Neural cell (in vitro differentiated cells): ENCODE measurements at regions not wholly inside any gene's neighbourhood (a gene's known extent, or its start where the extent isn't known, plus 50 kb on each side); places are given as distances from the start of the nearest gene placed in this dataset.

Source experiments
- H2AFZ ChIP-seq: fragments of 200-600, 300-800 bp; sonication (generic), shearing (Covaris generic); 2 replicates; pipeline ENCODE4 v1.6.0; 2014; ENCODE audit warnings: low read depth, mild to moderate bottlenecking, antibody characterized with exemption, low read length, moderate library complexity
- H3F3A ChIP-seq: fragments of 200-600 bp; shearing (Covaris generic); 2 replicates; pipeline ENCODE4 v1.6.1; 2016; ENCODE audit warnings: mild to moderate bottlenecking, moderate library complexity, mixed read lengths, antibody characterized with exemption, low read length; ENCODE audit not compliant: insufficient read depth, poor library complexity, severe bottlenecking
- H3K27ac ChIP-seq: fragments of 200-600, 300-800 bp; sonication (generic), shearing (Covaris generic); 2 replicates; pipeline ENCODE4 v1.5.1; 2014; ENCODE audit warnings: mild to moderate bottlenecking, low read length, moderate library complexity
- H3K27me3 ChIP-seq: fragments of 300-800, 200-600 bp; sonication (generic), shearing (Covaris generic); 2 replicates; pipeline ENCODE4 v1.6.0; 2014; ENCODE audit warnings: mild to moderate bottlenecking, low read depth, low read length, moderate library complexity; ENCODE audit not compliant: insufficient read depth
- H3K36me3 ChIP-seq: fragments of 300-800, 200-600 bp; sonication (generic), shearing (Covaris generic); 2 replicates; pipeline ENCODE4 v1.5.1; 2014; ENCODE audit warnings: mild to moderate bottlenecking, antibody characterized with exemption, low read length, moderate library complexity; ENCODE audit not compliant: insufficient read depth
- H3K4me2 ChIP-seq: fragments of 300-800, 200-600 bp; sonication (generic), shearing (Covaris generic); 2 replicates; pipeline ENCODE4 v1.6.0; 2014; ENCODE audit warnings: mild to moderate bottlenecking, low read length
- H3K4me3 ChIP-seq: fragments of 300-800, 200-600 bp; sonication (generic), shearing (Covaris generic); 2 replicates; pipeline ENCODE4 v1.5.1; 2014; ENCODE audit warnings: mild to moderate bottlenecking, low read length, moderate library complexity
- H3K79me2 ChIP-seq: fragments of 200-600 bp; shearing (Covaris generic); replicated peaks from 2 replicates; pipeline ENCODE4 v1.6.0; 2014; ENCODE audit warnings: mild to moderate bottlenecking, low read length, moderate library complexity; ENCODE audit not compliant: insufficient read depth
- H3K9ac ChIP-seq: fragments of 300-800, 200-600 bp; sonication (generic), shearing (Covaris generic); 2 replicates; pipeline ENCODE4 v1.6.1; 2016; ENCODE audit warnings: mild to moderate bottlenecking, low read length, mixed read lengths
- H3K9me2 ChIP-seq: fragments of 200-600 bp; shearing (Covaris generic); 2 replicates; pipeline ENCODE4 v1.6.1; 2016; ENCODE audit warnings: mild to moderate bottlenecking, low read length, mixed read lengths; ENCODE audit not compliant: insufficient read depth
- H3K9me3 ChIP-seq: fragments of 200-600, 300-800 bp; sonication (generic), shearing (Covaris generic); 2 replicates; pipeline ENCODE4 v1.6.1; 2016; ENCODE audit warnings: mild to moderate bottlenecking, mixed run types, low read length, moderate library complexity, mixed read lengths
- H4K20me1 ChIP-seq: fragments of 200-600 bp; shearing (Covaris generic); 2 replicates; pipeline ENCODE4 v1.6.1; 2016; ENCODE audit warnings: mild to moderate bottlenecking, mixed run types; ENCODE audit not compliant: insufficient read depth
- CTCF ChIP-seq: fragments of 450-650 bp; IDR thresholded peaks from 2 replicates; pipeline ENCODE4 v1.5.1; 2014; ENCODE audit warnings: antibody characterized with exemption, mild to moderate bottlenecking, moderate library complexity; ENCODE audit not compliant: poor library complexity, severe bottlenecking
- EP300 ChIP-seq: fragments of 450-650 bp; conservative IDR thresholded peaks from 2 replicates; pipeline ENCODE4 v1.6.1; 2014; ENCODE audit warnings: antibody characterized with exemption, mild to moderate bottlenecking, moderate library complexity; ENCODE audit not compliant: poor library complexity, severe bottlenecking
- EZH2 ChIP-seq: fragments of 200-600, 300-800 bp; shearing (Covaris generic), sonication (generic); IDR thresholded peaks from 2 replicates; pipeline ENCODE4 v1.6.1; 2014; ENCODE audit warnings: antibody characterized with exemption, low read length, borderline replicate concordance, mild to moderate bottlenecking; ENCODE audit not compliant: insufficient read depth, poor library complexity, severe bottlenecking
- MXI1 ChIP-seq: fragments of 450-650 bp; conservative IDR thresholded peaks from 2 replicates; pipeline ENCODE4 v1.6.1; 2014; ENCODE audit warnings: antibody characterized with exemption, mild to moderate bottlenecking; ENCODE audit not compliant: poor library complexity, severe bottlenecking
- POLR2AphosphoS5 ChIP-seq: IDR thresholded peaks from 2 replicates; pipeline ENCODE4 v1.6.1; 2012
- RAD21 ChIP-seq: fragments of 450-650 bp; conservative IDR thresholded peaks from 2 replicates; pipeline ENCODE4 v1.6.1; 2014; ENCODE audit warnings: antibody characterized with exemption, mild to moderate bottlenecking, moderate library complexity
- REST ChIP-seq: IDR thresholded peaks from 2 replicates; pipeline ENCODE4 v1.6.1; 2012; ENCODE audit warnings: borderline replicate concordance
- SMC3 ChIP-seq: fragments of 450-650 bp; conservative IDR thresholded peaks from 2 replicates; pipeline ENCODE4 v1.6.1; 2014; ENCODE audit warnings: antibody characterized with exemption, mild to moderate bottlenecking, moderate library complexity; ENCODE audit not compliant: poor library complexity
- TAF1 ChIP-seq: IDR thresholded peaks from 2 replicates; pipeline ENCODE4 v1.6.1; 2012; ENCODE audit warnings: low read depth

GRCh38 chr18:67916097-67916496 is 399.6 kb upstream of the DSEL start:
- Histone ChIP-seq H3K9me3 (peaks cover 4% of the 10 kb centered on the region), H4K20me1 (no peaks in the 10 kb centered on the region), H3K27me3 (no peaks in the 10 kb centered on the region), H3K4me2 (no peak overlapping the region), H3K36me3 (no peaks in the 10 kb centered on the region), H3F3A (no peaks in the 10 kb centered on the region), H2AFZ (no peak overlapping the region), H3K27ac (no peak overlapping the region), H3K9me2 (no peaks in the 10 kb centered on the region), H3K4me3 (no peak overlapping the region), H3K79me2 (no peaks in the 10 kb centered on the region), H3K9ac (no peak overlapping the region)
- TF ChIP-seq POLR2AphosphoS5 (no peak), TAF1 (no peak), EP300 (no peak), SMC3 (no peak), REST (no peak), RAD21 (no peak), EZH2 (no peak)

GRCh38 chr18:67913040-67913439 is 396.5 kb upstream of the DSEL start:
- no peak overlapping the region for H2AFZ ChIP-seq
- H3F3A ChIP-seq: no peaks in the 10 kb centered on the region
- H3K4me2 ChIP-seq: no peak overlapping the region

More at GRCh38 chr18:67913040-67913439, 396.5 kb upstream of the DSEL start:
- H3K27ac ChIP-seq: no peak overlapping the region
- H3K27me3 ChIP-seq: no peaks in the 10 kb centered on the region
- H3K9me3 ChIP-seq: no peaks in the 10 kb centered on the region
- H3K79me2 ChIP-seq: no peaks in the 10 kb centered on the region
- no peaks in the 10 kb centered on the region for H4K20me1 ChIP-seq
- no peaks in the 10 kb centered on the region for H3K9me2 ChIP-seq
- H3K9ac ChIP-seq: no peak overlapping the region
- no peaks in the 10 kb centered on the region for H3K36me3 ChIP-seq
- TF ChIP-seq SMC3 (no peak), REST (no peak), EZH2 (no peak), RAD21 (no peak), EP300 (no peak), POLR2AphosphoS5 (no peak), TAF1 (no peak), CTCF (no peak), MXI1 (no peak)
- H3K4me3 ChIP-seq: no peak overlapping the region
